HAP-1 (cell line): ENCODE measurements at regions not wholly inside any gene's neighbourhood (a gene's known extent, or its start where the extent isn't known, plus 50 kb on each side); places are given as distances from the start of the nearest gene placed in this dataset.
"Not testable (repeated sequence)": the region's sequence is repeated elsewhere in the genome, so short reads cannot be mapped to it uniquely, and the experiment has no call there.

Experiments
- DNase-seq, 2 experiments: peaks; one replicate each; pipeline ENCODE4 v3.0.0-alpha.2; 2016 to 2020; ENCODE audit warnings: low spot score in 2 of 2
- H3K27me3 ChIP-seq: fragments of 250-450 bp; sonication (Bioruptor Pico); 2 replicates; pipeline ENCODE4 v1.5.1; 2020; ENCODE audit warnings: low read depth, mild to moderate bottlenecking, moderate library complexity
- H3K36me3 ChIP-seq: fragments of 250-450 bp; sonication (Bioruptor Pico); replicated peaks from 2 replicates; pipeline ENCODE4 v1.5.1; 2020; ENCODE audit warnings: mild to moderate bottlenecking
- H3K4me1 ChIP-seq: fragments of 250-450 bp; sonication (Bioruptor Pico); 2 replicates; pipeline ENCODE4 v1.5.1; 2020; ENCODE audit warnings: mild to moderate bottlenecking
- H3K4me3 ChIP-seq: fragments of 250-450 bp; sonication (Bioruptor Pico); 2 replicates; pipeline ENCODE4 v1.5.1; 2020; ENCODE audit warnings: mild to moderate bottlenecking, moderate library complexity
- H3K9me3 ChIP-seq: fragments of 250-450 bp; sonication (Bioruptor Pico); 2 replicates; pipeline ENCODE4 v1.5.1; 2020; ENCODE audit warnings: mild to moderate bottlenecking, moderate library complexity
- in situ Hi-C: fragments of 300-500 bp; cut with MboI; formaldehyde crosslinking; loops from 3 replicates; pipeline ENCODE4 v1.14.3; 2020; ENCODE audit warnings: low sequenced_read_pairs, inconsistent platforms, mixed read lengths

GRCh38 chr10:60469147-60469546, 79.5 kb upstream of the ANK3 start:
- DNase-seq, H3K36me3 ChIP-seq, H3K4me1 ChIP-seq, in situ Hi-C loops, H3K27me3 ChIP-seq, H3K9me3 ChIP-seq, H3K4me3 ChIP-seq: not testable (repeated sequence)

- H3K36me3 ChIP-seq, result no peaks in the 10 kb centered on the region
- peaks cover 7% of the 10 kb centered on the region for H3K4me1 ChIP-seq
- no peaks in the 10 kb centered on the region for H3K27me3 ChIP-seq
- H3K4me3 ChIP-seq, result no peak overlapping the region
- no peaks in the 10 kb centered on the region for H3K9me3 ChIP-seq
- DNase-seq, result no peak
- in situ Hi-C loops, result no loop called here
Measured at GRCh38 chr10:60467202-60467546, 77.5 kb upstream of the ANK3 start.

GRCh38 chr10:60466267-60467201, 76.9 kb upstream of the ANK3 start:
- no peaks in the 10 kb centered on the region for H3K36me3 ChIP-seq
- H3K4me3 ChIP-seq, result no peak overlapping the region
- no peaks in the 10 kb centered on the region for H3K27me3 ChIP-seq
- no peaks in the 10 kb centered on the region for H3K9me3 ChIP-seq
- in situ Hi-C loops, result no loop called here
- peaks cover 7% of the 10 kb centered on the region for H3K4me1 ChIP-seq
- DNase-seq, result no peak

- no peaks in the 10 kb centered on the region for H3K27me3 ChIP-seq
- no peak overlapping the region for H3K4me3 ChIP-seq
- H3K9me3 ChIP-seq, result no peaks in the 10 kb centered on the region
- peaks cover 7% of the 10 kb centered on the region for H3K4me1 ChIP-seq
- no peaks in the 10 kb centered on the region for H3K36me3 ChIP-seq
- in situ Hi-C loops, result no loop called here
- DNase-seq, result no peak
Measured at GRCh38 chr10:60465801-60466200, 76.1 kb upstream of the ANK3 start.

GRCh38 chr10:60464659-60465058, 75.0 kb upstream of the ANK3 start:
- no peaks in the 10 kb centered on the region for H3K9me3 ChIP-seq
- H3K27me3 ChIP-seq, result no peaks in the 10 kb centered on the region
- H3K4me1 ChIP-seq, result peaks cover 7% of the 10 kb centered on the region
- DNase-seq, result no peak
- in situ Hi-C loops, result no loop called here
- H3K36me3 ChIP-seq, result no peaks in the 10 kb centered on the region
- no peak overlapping the region for H3K4me3 ChIP-seq

GRCh38 chr10:60463746-60464145, 74.1 kb upstream of the ANK3 start:
- no peaks in the 10 kb centered on the region for H3K27me3 ChIP-seq
- DNase-seq, result no peak
- no peaks in the 10 kb centered on the region for H3K36me3 ChIP-seq
- H3K4me1 ChIP-seq, result peaks cover 7% of the 10 kb centered on the region
- no peaks in the 10 kb centered on the region for H3K9me3 ChIP-seq
- H3K4me3 ChIP-seq, result no peak overlapping the region
- in situ Hi-C loops, result no loop called here

GRCh38 chr10:60461688-60462087, 72.0 kb upstream of the ANK3 start:
- H3K27me3 ChIP-seq, result no peaks in the 10 kb centered on the region
- in situ Hi-C loops, result no loop called here
- H3K4me3 ChIP-seq, result no peak overlapping the region
- H3K36me3 ChIP-seq, result no peaks in the 10 kb centered on the region
- DNase-seq, result no peak
- H3K9me3 ChIP-seq, result no peaks in the 10 kb centered on the region
- peaks cover 3% of the 10 kb centered on the region for H3K4me1 ChIP-seq

GRCh38 chr10:60459701-60460457, 70.2 kb upstream of the ANK3 start:
- Histone ChIP-seq H3K9me3 (no peaks in the 10 kb centered on the region), H3K4me3 (no peak overlapping the region), H3K27me3 (no peaks in the 10 kb centered on the region), H3K4me1 (no peaks in the 10 kb centered on the region), H3K36me3 (no peaks in the 10 kb centered on the region)
- no peak for DNase-seq
- in situ Hi-C loops, result no loop called here

GRCh38 chr10:60456053-60456452, 66.4 kb upstream of the ANK3 start:
- in situ Hi-C loops, result no loop called here
- DNase-seq, result no peak
- Histone ChIP-seq H3K9me3 (no peaks in the 10 kb centered on the region), H3K4me3 (no peak overlapping the region), H3K4me1 (no peaks in the 10 kb centered on the region), H3K27me3 (no peaks in the 10 kb centered on the region), H3K36me3 (no peaks in the 10 kb centered on the region)

GRCh38 chr10:60454336-60454735, 64.7 kb upstream of the ANK3 start:
- Histone ChIP-seq H3K4me3 (no peak overlapping the region), H3K27me3 (no peaks in the 10 kb centered on the region), H3K36me3 (no peaks in the 10 kb centered on the region), H3K4me1 (no peaks in the 10 kb centered on the region), H3K9me3 (no peaks in the 10 kb centered on the region)
- in situ Hi-C loops, result no loop called here
- DNase-seq, result no peak

GRCh38 chr10:60453036-60453435, 63.4 kb upstream of the ANK3 start:
- no peaks in the 10 kb centered on the region for H3K27me3 ChIP-seq
- no peak for DNase-seq
- in situ Hi-C loops, result no loop called here
- H3K4me1 ChIP-seq, result no peaks in the 10 kb centered on the region
- no peaks in the 10 kb centered on the region for H3K36me3 ChIP-seq
- no peak overlapping the region for H3K4me3 ChIP-seq
- no peaks in the 10 kb centered on the region for H3K9me3 ChIP-seq

GRCh38 chr10:60450291-60450690, 60.6 kb upstream of the ANK3 start:
- no peaks in the 10 kb centered on the region for H3K9me3 ChIP-seq
- in situ Hi-C loops, result no loop called here
- DNase-seq, result no peak
- no peaks in the 10 kb centered on the region for H3K4me1 ChIP-seq
- H3K4me3 ChIP-seq, result no peak overlapping the region
- H3K27me3 ChIP-seq, result no peaks in the 10 kb centered on the region
- no peaks in the 10 kb centered on the region for H3K36me3 ChIP-seq

- in situ Hi-C loops, result loop anchor here (25.0 kb wide), 1 partner anchor 811 kb away; no protein-coding TSS in a partner anchor
- Histone ChIP-seq H3K4me3 (no peak overlapping the region), H3K36me3 (no peaks in the 10 kb centered on the region), H3K27me3 (no peaks in the 10 kb centered on the region), H3K9me3 (no peaks in the 10 kb centered on the region), H3K4me1 (no peaks in the 10 kb centered on the region)
- no peak for DNase-seq
Measured at GRCh38 chr10:60448246-60448645, 58.6 kb upstream of the ANK3 start.

- no peak for DNase-seq
- H3K9me3 ChIP-seq, result no peaks in the 10 kb centered on the region
- no peaks in the 10 kb centered on the region for H3K27me3 ChIP-seq
- H3K4me3 ChIP-seq, result no peak overlapping the region
- no peaks in the 10 kb centered on the region for H3K36me3 ChIP-seq
- H3K4me1 ChIP-seq, result no peaks in the 10 kb centered on the region
- in situ Hi-C loops, result loop anchor here (25.0 kb wide), 1 partner anchor 810 kb away; no protein-coding TSS in a partner anchor
Measured at GRCh38 chr10:60446851-60447250, 57.2 kb upstream of the ANK3 start.
